Liver (tissue), 8 donors: ENCODE measurements at regions not wholly inside any gene's neighbourhood (a gene's known extent, or its start where the extent isn't known, plus 50 kb on each side); places are given as distances from the start of the nearest gene placed in this dataset.

Source experiments
- DNase-seq: peaks from one replicate; pipeline ENCODE4 v3.0.0-alpha.2; 2017; ENCODE audit warnings: low spot score
- H3K27ac ChIP-seq, 2 donors: one replicate each; pipeline ENCODE4 v1.7.0; 2013; ENCODE audit warnings: inconsistent platforms in 2 of 2, low read length in 2 of 2, control low read depth in 1 of 2, low read depth in 1 of 2, mild to moderate bottlenecking in 1 of 2
- H3K27me3 ChIP-seq, 4 donors: one replicate each; pipeline versions ENCODE4 v1.6.1 to v1.7.0; 2013; ENCODE audit warnings: low read length in 3 of 4, inconsistent platforms in 1 of 4, mild to moderate bottlenecking in 1 of 4, moderate library complexity in 1 of 4; ENCODE audit not compliant: control insufficient read depth in 4 of 4, insufficient read depth in 4 of 4
- H3K36me3 ChIP-seq, 4 donors: one replicate each; pipeline versions ENCODE4 v1.6.1 to v1.7.0; 2013; ENCODE audit warnings: low read length in 3 of 4, mild to moderate bottlenecking in 3 of 4, low read depth in 1 of 4, moderate library complexity in 1 of 4; ENCODE audit not compliant: control insufficient read depth in 4 of 4, insufficient read depth in 3 of 4
- H3K4me1 ChIP-seq, 4 donors: one replicate each; pipeline versions ENCODE4 v1.6.1 to v1.7.0; 2013; ENCODE audit warnings: low read length in 3 of 4, mild to moderate bottlenecking in 3 of 4, moderate library complexity in 1 of 4; ENCODE audit not compliant: control insufficient read depth in 4 of 4, insufficient read depth in 4 of 4
- H3K4me3 ChIP-seq, 3 donors: one replicate each; pipeline versions ENCODE4 v1.6.1 to v1.7.0; 2013; ENCODE audit warnings: low read length in 3 of 3, control low read depth in 1 of 3, low read depth in 1 of 3, mild to moderate bottlenecking in 1 of 3
- H3K9ac ChIP-seq, 2 donors: one replicate each; pipeline ENCODE4 v1.7.0; 2013; ENCODE audit warnings: low read length in 2 of 2, mild to moderate bottlenecking in 2 of 2, moderate library complexity in 2 of 2, control low read depth in 1 of 2, low read depth in 1 of 2
- H3K9me3 ChIP-seq, 4 donors: one replicate each; pipeline versions ENCODE4 v1.6.1 to v1.7.0; 2013; ENCODE audit warnings: low read length in 3 of 4; ENCODE audit not compliant: control insufficient read depth in 4 of 4
- EGR1 ChIP-seq, 2 donors: IDR thresholded peaks; 2 replicates each; pipeline ENCODE4 v1.6.1; 2016 to 2018; ENCODE audit warnings: antibody characterized with exemption in 2 of 2, low read depth in 2 of 2
- FOXA1 ChIP-seq: IDR thresholded peaks from 2 replicates; pipeline ENCODE4 v1.6.1; 2016; ENCODE audit warnings: antibody characterized with exemption
- FOXA2 ChIP-seq: IDR thresholded peaks from 2 replicates; pipeline ENCODE4 v1.6.1; 2016; ENCODE audit warnings: antibody characterized with exemption
- GABPA ChIP-seq, 2 donors: IDR thresholded peaks in 1 of 2; conservative IDR thresholded peaks in 1 of 2; 2 replicates each; pipeline ENCODE4 v1.6.1; 2016; ENCODE audit warnings: antibody characterized with exemption in 2 of 2, mild to moderate bottlenecking in 1 of 2, moderate library complexity in 1 of 2
- HNF4G ChIP-seq: IDR thresholded peaks from 2 replicates; pipeline ENCODE4 v1.6.1; 2016; ENCODE audit warnings: antibody characterized with exemption
- JUND ChIP-seq, 2 donors: IDR thresholded peaks; 2 replicates each; pipeline ENCODE4 v1.6.1; 2016; ENCODE audit warnings: antibody characterized with exemption in 2 of 2
- RAD21 ChIP-seq, 2 donors: IDR thresholded peaks; 2 replicates each; pipeline ENCODE4 v1.6.1; 2016; ENCODE audit warnings: antibody characterized with exemption in 2 of 2, mild to moderate bottlenecking in 2 of 2
- RXRA ChIP-seq, 2 donors: IDR thresholded peaks; 2 replicates each; pipeline ENCODE4 v1.6.1; 2017 to 2018; ENCODE audit warnings: antibody characterized with exemption in 2 of 2, mild to moderate bottlenecking in 1 of 2
- SP1 ChIP-seq: IDR thresholded peaks from 2 replicates; pipeline ENCODE4 v1.6.1; 2018; ENCODE audit warnings: antibody characterized with exemption, mild to moderate bottlenecking
- TAF1 ChIP-seq: conservative IDR thresholded peaks from 2 replicates; pipeline ENCODE4 v1.6.1; 2016; ENCODE audit warnings: antibody characterized with exemption, mild to moderate bottlenecking
- WGBS: extraction: QIAGEN DNeasy Blood & Tissue Kit; methylation state at CpG from one replicate; pipeline ENCODE4 v1.1.7; 2013; 5-methylcytosine and 5-hydroxymethylcytosine counted together
- TF ChIP-seq, protein P1 (sequence below): fragments of 150-350 bp; IDR thresholded peaks from 2 replicates; pipeline ENCODE4 v1.5.1; 2017; ENCODE audit warnings: improper control_type of control experiment, low read depth, low read length; ENCODE audit not compliant: missing input control
- TF ChIP-seq, protein P2 (sequence below): IDR thresholded peaks from 2 replicates; pipeline ENCODE4 v1.6.1; 2016; ENCODE audit warnings: antibody characterized with exemption
- TF ChIP-seq, protein P3 (sequence below): IDR thresholded peaks from 2 replicates; pipeline ENCODE4 v1.6.1; 2016; ENCODE audit warnings: antibody characterized with exemption
- TF ChIP-seq, protein P4 (sequence below): IDR thresholded peaks from 2 replicates; pipeline ENCODE4 v1.6.1; 2016; ENCODE audit warnings: antibody characterized with exemption, mild to moderate bottlenecking
- donor health status: healthy.
- donor health status: healthy.
- donor health status: healthy.
- donor health status: healthy.
- donor health status: healthy.

DNA sequence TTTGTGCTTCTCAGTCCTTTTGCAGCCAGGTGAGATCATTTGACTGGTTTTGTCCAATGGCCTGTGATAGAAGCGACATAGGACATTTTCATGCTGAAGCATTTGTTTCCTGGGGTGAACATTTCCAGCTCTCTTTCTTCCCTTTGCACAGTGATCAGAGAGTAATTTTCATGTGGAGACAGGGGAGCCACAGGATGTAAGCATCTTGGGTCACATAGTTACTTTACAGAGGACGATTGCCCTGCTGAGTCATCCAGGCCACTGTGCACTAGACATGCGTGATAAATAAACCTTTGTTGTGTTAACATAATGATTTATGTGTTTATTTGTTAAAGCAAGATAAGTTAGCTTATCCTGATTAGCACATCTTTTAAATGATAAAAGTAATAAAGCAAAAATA, 263.5 kb upstream of the CCDC179 start (continued):
- TF ChIP-seq, protein P1, sequence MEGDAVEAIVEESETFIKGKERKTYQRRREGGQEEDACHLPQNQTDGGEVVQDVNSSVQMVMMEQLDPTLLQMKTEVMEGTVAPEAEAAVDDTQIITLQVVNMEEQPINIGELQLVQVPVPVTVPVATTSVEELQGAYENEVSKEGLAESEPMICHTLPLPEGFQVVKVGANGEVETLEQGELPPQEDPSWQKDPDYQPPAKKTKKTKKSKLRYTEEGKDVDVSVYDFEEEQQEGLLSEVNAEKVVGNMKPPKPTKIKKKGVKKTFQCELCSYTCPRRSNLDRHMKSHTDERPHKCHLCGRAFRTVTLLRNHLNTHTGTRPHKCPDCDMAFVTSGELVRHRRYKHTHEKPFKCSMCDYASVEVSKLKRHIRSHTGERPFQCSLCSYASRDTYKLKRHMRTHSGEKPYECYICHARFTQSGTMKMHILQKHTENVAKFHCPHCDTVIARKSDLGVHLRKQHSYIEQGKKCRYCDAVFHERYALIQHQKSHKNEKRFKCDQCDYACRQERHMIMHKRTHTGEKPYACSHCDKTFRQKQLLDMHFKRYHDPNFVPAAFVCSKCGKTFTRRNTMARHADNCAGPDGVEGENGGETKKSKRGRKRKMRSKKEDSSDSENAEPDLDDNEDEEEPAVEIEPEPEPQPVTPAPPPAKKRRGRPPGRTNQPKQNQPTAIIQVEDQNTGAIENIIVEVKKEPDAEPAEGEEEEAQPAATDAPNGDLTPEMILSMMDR, result no peak
- TF ChIP-seq HNF4G (no peak), RAD21 (IDR thresholded peaks at IDR 0.05) (no peak)

DNA sequence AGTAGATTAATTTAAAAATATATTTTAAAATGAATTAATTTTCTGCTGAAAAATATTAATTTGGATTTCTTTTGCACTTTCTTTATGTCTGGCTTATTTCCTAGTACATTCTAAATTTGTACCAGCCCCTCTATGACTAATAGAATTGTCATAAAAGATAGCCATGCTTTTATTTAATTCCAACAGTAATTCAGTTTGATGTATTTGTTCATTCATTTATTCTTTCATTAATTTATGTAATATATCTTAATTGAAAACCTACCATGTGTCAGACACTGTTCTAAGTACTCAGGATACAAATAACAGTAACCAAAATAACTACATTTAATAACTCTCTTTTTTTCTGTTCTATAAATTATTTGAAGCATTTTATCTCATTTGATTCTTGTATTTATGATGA, 264.0 kb upstream of the CCDC179 start:
- Histone ChIP-seq H3K27ac (no peak overlapping the region), H3K9ac (no peak overlapping the region), H3K4me1 (no peaks in the 10 kb centered on the region), H3K36me3 (no peaks in the 10 kb centered on the region), H3K9me3 (no peaks in the 10 kb centered on the region), H3K27me3 (no peaks in the 10 kb centered on the region), H3K4me3 (no peak overlapping the region)
- no peak for DNase-seq
- TF ChIP-seq, protein P2, sequence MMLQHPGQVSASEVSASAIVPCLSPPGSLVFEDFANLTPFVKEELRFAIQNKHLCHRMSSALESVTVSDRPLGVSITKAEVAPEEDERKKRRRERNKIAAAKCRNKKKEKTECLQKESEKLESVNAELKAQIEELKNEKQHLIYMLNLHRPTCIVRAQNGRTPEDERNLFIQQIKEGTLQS, result no peak
- no peak for TF ChIP-seq EGR1 (IDR thresholded peaks at IDR 0.05; ENCODE audit: low read depth in 2 of 2)
- no peak for TF ChIP-seq RXRA (IDR thresholded peaks at IDR 0.05)
- no peak for TF ChIP-seq HNF4G
- TF ChIP-seq, protein P1, result no peak
- TF ChIP-seq, protein P3, sequence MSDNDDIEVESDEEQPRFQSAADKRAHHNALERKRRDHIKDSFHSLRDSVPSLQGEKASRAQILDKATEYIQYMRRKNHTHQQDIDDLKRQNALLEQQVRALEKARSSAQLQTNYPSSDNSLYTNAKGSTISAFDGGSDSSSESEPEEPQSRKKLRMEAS, result no peak
- no peak for TF ChIP-seq JUND (IDR thresholded peaks at IDR 0.05)

DNA sequence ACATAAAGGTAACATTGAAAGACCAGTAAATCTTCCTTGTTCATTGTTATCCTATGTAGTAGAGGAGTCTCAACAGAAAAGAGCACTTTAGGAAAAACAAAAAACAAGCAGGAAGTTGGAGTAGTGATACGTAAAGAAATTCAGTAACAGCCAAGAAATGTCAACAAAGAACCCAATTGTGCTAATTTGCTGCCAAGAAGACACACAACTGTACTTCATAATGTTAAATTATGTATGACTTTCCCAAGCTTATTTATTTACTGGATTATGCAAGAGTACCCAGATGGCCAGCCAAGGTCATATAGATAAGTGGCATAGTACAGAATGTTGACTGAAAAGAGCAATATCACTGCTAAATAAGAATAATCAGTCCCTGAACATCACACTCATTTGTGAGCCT, 264.7 kb upstream of the CCDC179 start:
- no peaks in the 10 kb centered on the region for H3K27me3 ChIP-seq
- H3K4me1 ChIP-seq, result no peaks in the 10 kb centered on the region
- H3K4me3 ChIP-seq, result no peak overlapping the region
- H3K27ac ChIP-seq, result no peak overlapping the region
- DNase-seq, result no peak
- H3K9me3 ChIP-seq, result no peaks in the 10 kb centered on the region
- TF ChIP-seq HNF4G (no peak), FOXA2 (no peak), RXRA (IDR thresholded peaks at IDR 0.05) (no peak), TAF1 (no peak), SP1 (no peak), GABPA (IDR thresholded peaks at IDR 0.05 in 1 of 2, conservative IDR thresholded peaks at IDR 0.05 in 1 of 2) (no peak), JUND (IDR thresholded peaks at IDR 0.05) (no peak), RAD21 (IDR thresholded peaks at IDR 0.05) (no peak), FOXA1 (no peak), EGR1 (IDR thresholded peaks at IDR 0.05; ENCODE audit: low read depth in 2 of 2) (no peak)
- TF ChIP-seq, protein P1, result no peak
- TF ChIP-seq, protein P4, sequence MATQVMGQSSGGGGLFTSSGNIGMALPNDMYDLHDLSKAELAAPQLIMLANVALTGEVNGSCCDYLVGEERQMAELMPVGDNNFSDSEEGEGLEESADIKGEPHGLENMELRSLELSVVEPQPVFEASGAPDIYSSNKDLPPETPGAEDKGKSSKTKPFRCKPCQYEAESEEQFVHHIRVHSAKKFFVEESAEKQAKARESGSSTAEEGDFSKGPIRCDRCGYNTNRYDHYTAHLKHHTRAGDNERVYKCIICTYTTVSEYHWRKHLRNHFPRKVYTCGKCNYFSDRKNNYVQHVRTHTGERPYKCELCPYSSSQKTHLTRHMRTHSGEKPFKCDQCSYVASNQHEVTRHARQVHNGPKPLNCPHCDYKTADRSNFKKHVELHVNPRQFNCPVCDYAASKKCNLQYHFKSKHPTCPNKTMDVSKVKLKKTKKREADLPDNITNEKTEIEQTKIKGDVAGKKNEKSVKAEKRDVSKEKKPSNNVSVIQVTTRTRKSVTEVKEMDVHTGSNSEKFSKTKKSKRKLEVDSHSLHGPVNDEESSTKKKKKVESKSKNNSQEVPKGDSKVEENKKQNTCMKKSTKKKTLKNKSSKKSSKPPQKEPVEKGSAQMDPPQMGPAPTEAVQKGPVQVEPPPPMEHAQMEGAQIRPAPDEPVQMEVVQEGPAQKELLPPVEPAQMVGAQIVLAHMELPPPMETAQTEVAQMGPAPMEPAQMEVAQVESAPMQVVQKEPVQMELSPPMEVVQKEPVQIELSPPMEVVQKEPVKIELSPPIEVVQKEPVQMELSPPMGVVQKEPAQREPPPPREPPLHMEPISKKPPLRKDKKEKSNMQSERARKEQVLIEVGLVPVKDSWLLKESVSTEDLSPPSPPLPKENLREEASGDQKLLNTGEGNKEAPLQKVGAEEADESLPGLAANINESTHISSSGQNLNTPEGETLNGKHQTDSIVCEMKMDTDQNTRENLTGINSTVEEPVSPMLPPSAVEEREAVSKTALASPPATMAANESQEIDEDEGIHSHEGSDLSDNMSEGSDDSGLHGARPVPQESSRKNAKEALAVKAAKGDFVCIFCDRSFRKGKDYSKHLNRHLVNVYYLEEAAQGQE, result no peak
- TF ChIP-seq, protein P2, result no peak
- 61% methylated on average over 1 of the region's 1 CpG for WGBS
- H3K9ac ChIP-seq, result no peak overlapping the region
- no peaks in the 10 kb centered on the region for H3K36me3 ChIP-seq
